ENCODE measurements at regions not wholly inside any gene's neighbourhood (a gene's known extent, or its start where the extent isn't known, plus 50 kb on each side); places are given as distances from the start of the nearest gene placed in this dataset.

DNA sequence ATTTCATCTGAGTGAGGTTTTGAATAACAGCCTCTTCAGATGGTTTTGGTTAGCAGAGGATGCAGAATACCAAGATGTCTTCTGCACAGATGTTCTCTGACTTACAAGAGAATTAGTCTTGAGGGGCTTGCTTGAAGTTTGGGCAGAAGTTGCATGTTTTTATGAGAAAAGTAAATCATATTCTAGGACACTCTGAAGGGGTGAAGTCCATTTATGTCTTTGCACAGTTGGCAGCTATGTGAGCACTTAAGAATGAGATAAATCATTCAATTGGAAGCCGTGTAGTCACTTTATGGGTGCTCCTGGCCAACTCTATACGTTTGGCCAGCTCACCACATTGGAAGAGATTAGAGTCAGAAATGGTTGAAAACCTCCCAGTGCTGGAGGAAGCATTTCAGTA is 252.7 kb upstream of the KCNIP4 start:
- DNase-seq (ENCODE audit: low read depth in 2 of 2): no peak
- no peaks in the 10 kb centered on the region for H3K36me3 ChIP-seq (ENCODE audit: control insufficient read depth, insufficient read depth, low read length)
- no peak for TF ChIP-seq EZH2 (IDR thresholded peaks at IDR 0.05; ENCODE audit: low read length, missing control alignments)
- TF ChIP-seq, protein P1, sequence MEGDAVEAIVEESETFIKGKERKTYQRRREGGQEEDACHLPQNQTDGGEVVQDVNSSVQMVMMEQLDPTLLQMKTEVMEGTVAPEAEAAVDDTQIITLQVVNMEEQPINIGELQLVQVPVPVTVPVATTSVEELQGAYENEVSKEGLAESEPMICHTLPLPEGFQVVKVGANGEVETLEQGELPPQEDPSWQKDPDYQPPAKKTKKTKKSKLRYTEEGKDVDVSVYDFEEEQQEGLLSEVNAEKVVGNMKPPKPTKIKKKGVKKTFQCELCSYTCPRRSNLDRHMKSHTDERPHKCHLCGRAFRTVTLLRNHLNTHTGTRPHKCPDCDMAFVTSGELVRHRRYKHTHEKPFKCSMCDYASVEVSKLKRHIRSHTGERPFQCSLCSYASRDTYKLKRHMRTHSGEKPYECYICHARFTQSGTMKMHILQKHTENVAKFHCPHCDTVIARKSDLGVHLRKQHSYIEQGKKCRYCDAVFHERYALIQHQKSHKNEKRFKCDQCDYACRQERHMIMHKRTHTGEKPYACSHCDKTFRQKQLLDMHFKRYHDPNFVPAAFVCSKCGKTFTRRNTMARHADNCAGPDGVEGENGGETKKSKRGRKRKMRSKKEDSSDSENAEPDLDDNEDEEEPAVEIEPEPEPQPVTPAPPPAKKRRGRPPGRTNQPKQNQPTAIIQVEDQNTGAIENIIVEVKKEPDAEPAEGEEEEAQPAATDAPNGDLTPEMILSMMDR (conservative IDR thresholded peaks at IDR 0.05 in 1 of 2, IDR thresholded peaks at IDR 0.05 in 1 of 2; ENCODE audit: low read depth in 1 of 2, low read length in 2 of 2): no peak
- no peaks in the 10 kb centered on the region for H3K4me1 ChIP-seq (ENCODE audit: control insufficient read depth, extremely low read depth, insufficient read depth, low read length)
- no peaks in the 10 kb centered on the region for H4K20me1 ChIP-seq (ENCODE audit: control insufficient read depth, extremely low read depth, insufficient read depth, low read length)
- no peak overlapping the region for H3K27ac ChIP-seq (ENCODE audit: insufficient read depth, low read length)
- H3K9me3 ChIP-seq (ENCODE audit: control insufficient read depth, insufficient read depth, low read depth, low read length): no peaks in the 10 kb centered on the region
- H2AFZ ChIP-seq (ENCODE audit: low read length): no peak overlapping the region
- no peaks in the 10 kb centered on the region for H3K27me3 ChIP-seq (ENCODE audit: control insufficient read depth, insufficient read depth, low read length)
- no peaks in the 10 kb centered on the region for H3K79me2 ChIP-seq (ENCODE audit: control insufficient read depth, insufficient read depth, low read length)
- no peak overlapping the region for H3K4me2 ChIP-seq (ENCODE audit: extremely low read depth, insufficient read depth, low read length)
- H3K4me3 ChIP-seq (replicated peaks in 1 of 4; ENCODE audit: control extremely low read depth in 1 of 4, insufficient read depth in 1 of 4, low read depth in 3 of 4, low read length in 4 of 4): no peak overlapping the region
- no peak overlapping the region for H3K9ac ChIP-seq (ENCODE audit: insufficient read depth, low read length)

DNA sequence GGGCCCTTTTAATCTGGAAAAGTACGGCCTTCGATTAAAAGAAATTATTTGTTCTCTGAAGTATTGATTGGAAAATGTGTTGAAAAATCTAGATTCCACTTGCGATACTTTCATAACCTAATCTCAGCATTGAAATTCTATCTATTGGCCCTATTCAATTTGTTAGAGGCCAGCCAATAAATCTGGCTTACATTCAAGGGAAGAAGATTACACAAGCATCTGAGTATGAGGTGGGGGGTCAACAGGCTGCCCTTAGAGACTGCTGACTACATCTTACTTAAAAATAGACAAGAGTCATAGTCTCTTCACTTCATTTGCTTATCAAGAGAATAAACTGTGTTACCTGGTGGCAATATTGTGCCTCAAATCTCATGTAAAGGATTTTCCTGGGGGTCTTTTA is 248.0 kb upstream of the KCNIP4 start:
- H4K20me1 ChIP-seq (ENCODE audit: control insufficient read depth, extremely low read depth, insufficient read depth, low read length): no peaks in the 10 kb centered on the region
- H3K4me3 ChIP-seq (replicated peaks in 1 of 4; ENCODE audit: control extremely low read depth in 1 of 4, insufficient read depth in 1 of 4, low read depth in 3 of 4, low read length in 4 of 4): no peak overlapping the region
- no peak overlapping the region for H3K4me2 ChIP-seq (ENCODE audit: extremely low read depth, insufficient read depth, low read length)
- H3K9ac ChIP-seq (ENCODE audit: insufficient read depth, low read length): no peak overlapping the region
- no peaks in the 10 kb centered on the region for H3K9me3 ChIP-seq (ENCODE audit: control insufficient read depth, insufficient read depth, low read depth, low read length)
- TF ChIP-seq EZH2 (IDR thresholded peaks at IDR 0.05; ENCODE audit: low read length, missing control alignments): no peak
- TF ChIP-seq, protein P1 (conservative IDR thresholded peaks at IDR 0.05 in 1 of 2, IDR thresholded peaks at IDR 0.05 in 1 of 2; ENCODE audit: low read depth in 1 of 2, low read length in 2 of 2): no peak
- no peaks in the 10 kb centered on the region for H3K27me3 ChIP-seq (ENCODE audit: control insufficient read depth, insufficient read depth, low read length)
- H3K36me3 ChIP-seq (ENCODE audit: control insufficient read depth, insufficient read depth, low read length): no peaks in the 10 kb centered on the region
- no peak overlapping the region for H2AFZ ChIP-seq (ENCODE audit: low read length)
- no peak overlapping the region for H3K27ac ChIP-seq (ENCODE audit: insufficient read depth, low read length)
- H3K79me2 ChIP-seq (ENCODE audit: control insufficient read depth, insufficient read depth, low read length): no peaks in the 10 kb centered on the region
- no peak for DNase-seq (ENCODE audit: low read depth in 2 of 2)
- H3K4me1 ChIP-seq (ENCODE audit: control insufficient read depth, extremely low read depth, insufficient read depth, low read length): no peaks in the 10 kb centered on the region

DNA sequence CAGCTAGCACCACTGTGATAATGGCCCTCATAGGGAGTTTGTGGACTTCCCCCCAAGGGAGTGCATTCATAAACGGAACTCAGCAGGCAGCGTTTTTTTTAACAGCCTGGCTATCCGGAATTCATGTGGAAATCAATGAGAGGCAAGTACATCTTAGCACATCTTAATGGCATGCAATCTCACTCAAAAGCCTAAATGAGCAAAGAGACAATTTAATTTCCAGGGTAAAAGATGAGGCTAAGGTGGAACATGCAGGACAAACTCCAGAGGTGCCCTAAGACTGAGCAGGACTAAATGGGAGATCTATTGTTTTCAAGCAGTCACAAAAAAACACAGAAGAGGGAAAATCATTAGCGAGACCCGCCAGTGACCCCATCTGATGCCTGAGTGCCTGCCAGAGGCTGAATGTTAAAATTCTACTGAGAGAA is 243.5 kb upstream of the KCNIP4 start:
- no peaks in the 10 kb centered on the region for H4K20me1 ChIP-seq (ENCODE audit: control insufficient read depth, extremely low read depth, insufficient read depth, low read length)
- no peaks in the 10 kb centered on the region for H3K36me3 ChIP-seq (ENCODE audit: control insufficient read depth, insufficient read depth, low read length)
- no peaks in the 10 kb centered on the region for H3K79me2 ChIP-seq (ENCODE audit: control insufficient read depth, insufficient read depth, low read length)
- no peaks in the 10 kb centered on the region for H3K27me3 ChIP-seq (ENCODE audit: control insufficient read depth, insufficient read depth, low read length)
- H3K4me2 ChIP-seq (ENCODE audit: extremely low read depth, insufficient read depth, low read length): no peak overlapping the region
- H3K9ac ChIP-seq (ENCODE audit: insufficient read depth, low read length): no peak overlapping the region
- no peak overlapping the region for H3K27ac ChIP-seq (ENCODE audit: insufficient read depth, low read length)
- no peak overlapping the region for H2AFZ ChIP-seq (ENCODE audit: low read length)
- DNase-seq (ENCODE audit: low read depth in 2 of 2): peak in 1 of 2 donors; percentile 33
- no peaks in the 10 kb centered on the region for H3K9me3 ChIP-seq (ENCODE audit: control insufficient read depth, insufficient read depth, low read depth, low read length)
- no peak for TF ChIP-seq EZH2 (IDR thresholded peaks at IDR 0.05; ENCODE audit: low read length, missing control alignments)
- TF ChIP-seq, protein P1 (conservative IDR thresholded peaks at IDR 0.05 in 1 of 2, IDR thresholded peaks at IDR 0.05 in 1 of 2; ENCODE audit: low read depth in 1 of 2, low read length in 2 of 2): no peak
- H3K4me3 ChIP-seq (replicated peaks in 1 of 4; ENCODE audit: control extremely low read depth in 1 of 4, insufficient read depth in 1 of 4, low read depth in 3 of 4, low read length in 4 of 4): no peak overlapping the region
- no peaks in the 10 kb centered on the region for H3K4me1 ChIP-seq (ENCODE audit: control insufficient read depth, extremely low read depth, insufficient read depth, low read length)

Measured in fibroblast of lung (primary cell).